IMR-90 (cell line): ENCODE measurements at regions not wholly inside any gene's neighbourhood (a gene's known extent, or its start where the extent isn't known, plus 50 kb on each side); places are given as distances from the start of the nearest gene placed in this dataset.

Experiments
- ATAC-seq: fragments of 200-7000 bp; cut with Tn5 transposase; 2 replicates; pipeline ENCODE4 v1.9.1; 2020; ENCODE audit warnings: low read depth, mild to moderate bottlenecking, moderate library complexity
- BruUV-seq: library from RNA; stranded (reverse); fragments of 400-500 nt; replicated peaks from 2 replicates; lab custom pipeline; 2021; lab: Mats Ljungman, UMichigan
- CTCF ChIA-PET: fragments of 300-600 bp; formaldehyde crosslinking; extraction: SDS; loops from one replicate; lab custom pipeline; 2021; ENCODE audit warnings: antibody characterized with exemption; lab: Yijun Ruan, JAX
- POLR2A ChIA-PET: fragments of 300-600 bp; sonication (Branson Sonifier 250); formaldehyde crosslinking; loops from one replicate; lab custom pipeline; 2022; ENCODE audit warnings: antibody characterized with exemption; ENCODE audit not compliant: unreplicated experiment; lab: Charles Lee
- DNase-seq: peaks from one replicate; pipeline ENCODE4 v3.0.0; 2013
- H2AFZ ChIP-seq: replicated peaks from 2 replicates; pipeline ENCODE3; 2013; ENCODE audit warnings: low read length, mild to moderate bottlenecking; ENCODE audit not compliant: poor library complexity
- H2AK5ac ChIP-seq: 2 replicates; pipeline ENCODE4 v1.6.1; 2013; ENCODE audit warnings: low read depth, low read length, inconsistent platforms
- H2AK9ac ChIP-seq: replicated peaks from 2 replicates; pipeline ENCODE3; 2013; ENCODE audit warnings: mild to moderate bottlenecking, low read depth, low read length, moderate library complexity; ENCODE audit not compliant: poor library complexity
- H2BK120ac ChIP-seq: 2 replicates; pipeline ENCODE4 v1.6.1; 2013; ENCODE audit warnings: low read depth, low read length, inconsistent platforms
- H2BK15ac ChIP-seq: 3 replicates; pipeline ENCODE4 v1.6.1; 2013; ENCODE audit warnings: low read depth, low read length, inconsistent platforms
- H2BK20ac ChIP-seq: 2 replicates; pipeline ENCODE4 v1.6.1; 2013; ENCODE audit warnings: low read depth, mild to moderate bottlenecking, inconsistent platforms, low read length, moderate library complexity
- H2BK5ac ChIP-seq: 2 replicates; pipeline ENCODE4 v1.6.1; 2013; ENCODE audit warnings: mild to moderate bottlenecking, low read depth, low read length, inconsistent platforms; ENCODE audit not compliant: poor library complexity, severe bottlenecking
- H3K14ac ChIP-seq: replicated peaks from 2 replicates; pipeline ENCODE4 v1.6.1; 2013; ENCODE audit warnings: low read depth, low read length, inconsistent platforms
- H3K18ac ChIP-seq: 2 replicates; pipeline ENCODE4 v1.6.1; 2013; ENCODE audit warnings: low read depth, low read length, control low read depth
- H3K23ac ChIP-seq: 2 replicates; pipeline ENCODE4 v1.6.1; 2013; ENCODE audit warnings: low read depth, low read length, inconsistent platforms
- H3K27ac ChIP-seq: 2 replicates; pipeline ENCODE4 v1.5.1; 2013; ENCODE audit warnings: mild to moderate bottlenecking, control low read depth, low read length; ENCODE audit not compliant: insufficient read depth
- H3K27me3 ChIP-seq: 2 replicates; pipeline ENCODE4 v1.6.1; 2013; ENCODE audit warnings: low read length; ENCODE audit not compliant: control insufficient read depth, insufficient read depth
- H3K36me3 ChIP-seq: 2 replicates; pipeline ENCODE4 v1.6.1; 2013; ENCODE audit warnings: low read length, mixed read lengths; ENCODE audit not compliant: control insufficient read depth, insufficient read depth
- H3K4ac ChIP-seq: 2 replicates; pipeline ENCODE4 v1.6.1; 2013; ENCODE audit warnings: low read depth, low read length, inconsistent platforms
- H3K4me1 ChIP-seq: 2 replicates; pipeline ENCODE4 v1.6.1; 2013; ENCODE audit warnings: low read length, mixed read lengths; ENCODE audit not compliant: control insufficient read depth, insufficient read depth
- H3K4me2 ChIP-seq: 2 replicates; pipeline ENCODE4 v1.6.1; 2013; ENCODE audit warnings: low read depth, mild to moderate bottlenecking, control low read depth, low read length, moderate library complexity
- H3K4me3 ChIP-seq: 2 replicates; pipeline ENCODE4 v1.5.1; 2013; ENCODE audit warnings: low read depth, mild to moderate bottlenecking, control low read depth, low read length, moderate library complexity; ENCODE audit not compliant: insufficient read depth
- H3K56ac ChIP-seq: 2 replicates; pipeline ENCODE4 v1.6.1; 2013; ENCODE audit warnings: low read length, inconsistent platforms; ENCODE audit not compliant: insufficient read depth; ENCODE audit errors: extremely low read depth
- H3K79me1 ChIP-seq, 2 experiments: 2 replicates each; pipeline ENCODE4 v1.6.1; 2013; ENCODE audit warnings: low read length in 2 of 2, inconsistent platforms in 1 of 2, low read depth in 1 of 2
- H3K9ac ChIP-seq: 2 replicates; pipeline ENCODE4 v1.6.1; 2013; ENCODE audit warnings: low read depth, low read length, control low read depth
- H3K9me1 ChIP-seq: 2 replicates; pipeline ENCODE4 v1.6.1; 2013; ENCODE audit warnings: low read length, inconsistent platforms; ENCODE audit not compliant: insufficient read depth
- H3K9me3 ChIP-seq: 2 replicates; pipeline ENCODE4 v1.6.1; 2013; ENCODE audit warnings: low read length; ENCODE audit not compliant: control insufficient read depth, insufficient read depth
- H4K20me1 ChIP-seq: 2 replicates; pipeline ENCODE4 v1.6.1; 2013; ENCODE audit warnings: low read length, inconsistent platforms; ENCODE audit not compliant: insufficient read depth
- H4K5ac ChIP-seq: 2 replicates; pipeline ENCODE4 v1.6.1; 2013; ENCODE audit warnings: mild to moderate bottlenecking, low read depth, low read length, control low read depth
- H4K8ac ChIP-seq, 2 experiments: 2 replicates each; pipeline ENCODE4 v1.6.1; 2013; ENCODE audit warnings: low read depth in 2 of 2, low read length in 2 of 2, control low read depth in 1 of 2, inconsistent platforms in 1 of 2
- H4K91ac ChIP-seq: 2 replicates; pipeline ENCODE4 v1.6.1; 2013; ENCODE audit warnings: low read depth, low read length, inconsistent platforms; ENCODE audit not compliant: insufficient read depth
- BHLHE40 ChIP-seq: fragments of 150-350 bp; IDR thresholded peaks from 2 replicates; pipeline ENCODE4 v1.6.1; 2016; ENCODE audit warnings: mild to moderate bottlenecking, low read depth, low read length
- ELK1 ChIP-seq: fragments of 150-350 bp; IDR thresholded peaks from 2 replicates; pipeline ENCODE4 v1.6.1; 2016; ENCODE audit warnings: low read depth, mild to moderate bottlenecking, low read length, moderate library complexity, borderline replicate concordance
- MAFK ChIP-seq: IDR thresholded peaks from 2 replicates; pipeline ENCODE4 v1.6.1; 2012; ENCODE audit warnings: low read depth, low read length, improper control_type of control experiment
- POLR2A ChIP-seq: IDR thresholded peaks from 2 replicates; pipeline ENCODE4 v1.6.1; 2012; ENCODE audit warnings: mild to moderate bottlenecking, low read depth, low read length
- RAD21 ChIP-seq: IDR thresholded peaks from 2 replicates; pipeline ENCODE4 v1.6.1; 2012; ENCODE audit warnings: low read length, improper control_type of control experiment
- RCOR1 ChIP-seq: IDR thresholded peaks from 2 replicates; pipeline ENCODE4 v1.6.1; 2012; ENCODE audit warnings: mild to moderate bottlenecking, low read length, improper control_type of control experiment; ENCODE audit not compliant: insufficient replicate concordance
- RFX5 ChIP-seq: IDR thresholded peaks from 2 replicates; pipeline ENCODE4 v1.8.0; 2012; ENCODE audit warnings: low read depth, mild to moderate bottlenecking, low read length, moderate library complexity
- SMC3 ChIP-seq: fragments of 150-350 bp; IDR thresholded peaks from 2 replicates; pipeline ENCODE4 v1.6.1; 2016; ENCODE audit warnings: low read depth, mild to moderate bottlenecking, antibody characterized with exemption, low read length, moderate library complexity
- USF2 ChIP-seq: fragments of 150-350 bp; IDR thresholded peaks from 2 replicates; pipeline ENCODE4 v1.6.1; 2017; ENCODE audit warnings: mild to moderate bottlenecking, antibody characterized with exemption, low read length, low read depth
- WGBS, 2 experiments: methylation state at CpG; one replicate each; pipeline versions ENCODE4 v1.1.5 to v1.1.7; 2013; ENCODE audit warnings: missing lambda C conversion rate in 2 of 2; ENCODE audit not compliant: insufficient read length in 1 of 2; ENCODE audit errors: extremely low coverage in 2 of 2; 5-methylcytosine and 5-hydroxymethylcytosine counted together
- dilution Hi-C: fragments of 300-500 bp; cut with HindIII; formaldehyde crosslinking; loops from one replicate; pipeline ENCODE4 v1.14.3; 2018; ENCODE audit warnings: low sequenced_read_pairs; ENCODE audit not compliant: unreplicated experiment
- in situ Hi-C: fragments of 300-500 bp; cut with MboI; formaldehyde crosslinking; loops from 3 replicates; pipeline ENCODE4 v1.14.3; 2019; ENCODE audit warnings: low sequenced_read_pairs, inconsistent platforms, mixed read lengths
- intact Hi-C: fragments of 100-400 bp; cut with micrococcal nuclease; formaldehyde crosslinking; loops from 2 replicates; pipeline ENCODE4 v1.10.0; 2022

- no peak overlapping the region for H2BK20ac ChIP-seq
- no peak for TF ChIP-seq POLR2A
- no peak for TF ChIP-seq USF2
- no peak for TF ChIP-seq RAD21
- TF ChIP-seq RFX5, result no peak
- TF ChIP-seq ELK1, result no peak
- no peak for TF ChIP-seq BHLHE40
- no peak for TF ChIP-seq MAFK
- no peak for TF ChIP-seq RCOR1
- TF ChIP-seq SMC3, result no peak
- no peak overlapping the region for H3K18ac ChIP-seq
- no peak overlapping the region for H2BK5ac ChIP-seq
- no peak overlapping the region for H4K5ac ChIP-seq
- H3K27me3 ChIP-seq, result no peaks in the 10 kb centered on the region
- dilution Hi-C loops (no loop called here), intact Hi-C loops (no loop called here), in situ Hi-C loops (no loop called here)
- H3K4me3 ChIP-seq, result no peak overlapping the region
- H3K79me1 ChIP-seq, result no peaks in the 10 kb centered on the region
- no peaks in the 10 kb centered on the region for H3K36me3 ChIP-seq
- H3K4me2 ChIP-seq, result no peak overlapping the region
- H3K4me1 ChIP-seq, result no peaks in the 10 kb centered on the region
- POLR2A ChIA-PET, result no interaction called here
- no peaks in the 10 kb centered on the region for H4K20me1 ChIP-seq
- H3K4ac ChIP-seq, result no peak overlapping the region
- no peak overlapping the region for H2AK9ac ChIP-seq
- no peak overlapping the region for H2AK5ac ChIP-seq
- no peak overlapping the region for H4K8ac ChIP-seq
- H3K14ac ChIP-seq, result no peak overlapping the region
- no peak overlapping the region for H2BK15ac ChIP-seq
- no peak overlapping the region for H3K56ac ChIP-seq
- H3K23ac ChIP-seq, result no peak overlapping the region
- H3K9ac ChIP-seq, result no peak overlapping the region
- H3K27ac ChIP-seq, result no peak overlapping the region
- H3K9me1 ChIP-seq, result no peaks in the 10 kb centered on the region
- CTCF ChIA-PET, result no interaction called here
- ATAC-seq (no peak), DNase-seq (no peak)
- no TSS peak for BruUV-seq
- WGBS, 2 experiments, result no CpG with 5 or more reads among the region's 13 CpGs
- H4K91ac ChIP-seq, result no peak overlapping the region
- H2BK120ac ChIP-seq, result no peak overlapping the region
- H2AFZ ChIP-seq, result no peak overlapping the region
- peaks cover 38% of the 10 kb centered on the region for H3K9me3 ChIP-seq
Measured at GRCh38 chr2:129375632-129376425, 603.6 kb upstream of the RAB6C start.
